Naive B cell (primary cell): ENCODE measurements at regions not wholly inside any gene's neighbourhood (a gene's known extent, or its start where the extent isn't known, plus 50 kb on each side); places are given as distances from the start of the nearest gene placed in this dataset.
"Not testable (repeated sequence)": the region's sequence is repeated elsewhere in the genome, so short reads cannot be mapped to it uniquely, and the experiment has no call there.

Source experiments
- ATAC-seq, 2 donors: fragments of 150-1000 bp; cut with Tn5 transposase; 2 replicates each; pipeline ENCODE4 v1.10.0; 2021; ENCODE audit warnings: low read depth in 2 of 2, mild to moderate bottlenecking in 2 of 2, moderate library complexity in 2 of 2
- DNase-seq: peaks from one replicate; pipeline ENCODE4 v3.0.0; 2022
- H3K27ac Mint-ChIP-seq, 6 donors: one replicate each; pipeline ENCODE4 v1.8.0; 2020 to 2022; ENCODE audit warnings: mild to moderate bottlenecking in 6 of 6, mixed read lengths in 6 of 6, moderate library complexity in 5 of 6, inconsistent platforms in 2 of 6
- H3K27me3 Mint-ChIP-seq, 3 donors: one replicate each; pipeline ENCODE4 v1.8.0; 2021 to 2022; ENCODE audit warnings: mixed read lengths in 3 of 3, mild to moderate bottlenecking in 1 of 3
- H3K36me3 Mint-ChIP-seq, 2 donors: one replicate each; pipeline ENCODE4 v1.8.0; 2020 to 2022; ENCODE audit warnings: mixed read lengths in 2 of 2, inconsistent platforms in 1 of 2, mild to moderate bottlenecking in 1 of 2
- H3K4me1 Mint-ChIP-seq, 3 donors: one replicate each; pipeline ENCODE4 v1.8.0; 2020 to 2022; ENCODE audit warnings: mixed read lengths in 3 of 3, inconsistent platforms in 1 of 3, mild to moderate bottlenecking in 1 of 3, moderate library complexity in 1 of 3
- H3K4me3 Mint-ChIP-seq, 8 donors: one replicate each; pipeline ENCODE4 v1.8.0; 2020 to 2022; ENCODE audit warnings: mild to moderate bottlenecking in 8 of 8, mixed read lengths in 8 of 8, moderate library complexity in 8 of 8, inconsistent platforms in 2 of 8
- H3K9me3 Mint-ChIP-seq, 7 donors: one replicate each; pipeline ENCODE4 v1.8.0; 2020 to 2022; ENCODE audit warnings: mixed read lengths in 7 of 7, mild to moderate bottlenecking in 5 of 7, inconsistent platforms in 2 of 7, moderate library complexity in 1 of 7

DNA sequence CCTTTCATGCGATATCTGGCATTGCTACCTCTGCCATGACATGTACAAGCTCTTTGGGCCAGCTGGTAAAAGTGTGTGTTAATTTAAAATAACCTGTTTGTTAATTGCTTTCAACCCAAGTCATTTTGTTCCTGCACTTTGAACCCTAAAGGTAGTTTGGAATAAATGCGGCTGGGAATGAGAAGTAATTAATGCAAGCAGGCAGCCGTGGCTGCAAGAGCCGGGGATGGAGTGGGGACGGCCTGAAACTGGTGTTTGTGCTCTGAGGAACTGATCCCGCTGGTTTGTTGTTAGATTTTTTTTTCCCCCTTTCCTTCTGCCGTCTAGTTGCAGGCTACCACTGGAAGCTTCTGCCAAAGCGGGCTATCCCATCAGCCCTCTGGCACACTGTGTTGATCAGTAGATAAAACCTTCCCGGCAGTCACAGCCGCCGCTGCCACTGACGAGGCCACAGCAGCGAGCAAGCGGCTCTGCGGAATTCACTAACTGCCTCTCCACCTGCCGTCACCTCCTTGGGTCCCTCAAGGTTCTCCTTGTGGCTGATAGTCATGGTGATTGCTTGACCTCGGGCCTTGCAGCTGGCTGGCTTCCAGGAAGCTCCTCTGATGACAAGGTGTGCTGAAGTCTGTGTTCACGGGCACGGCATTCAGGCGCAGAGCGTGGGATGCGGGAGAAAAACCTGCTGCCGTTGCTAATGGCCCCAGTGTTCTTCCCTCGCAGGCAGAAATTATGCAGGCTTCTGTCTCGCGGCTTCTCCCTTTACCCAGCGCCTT is 315.9 kb downstream of the TFAP2A start:
- Mint-ChIP-seq H3K36me3 (peaks cover 0 to 2% of the 10 kb centered on the region in 2 donors), H3K4me3 (no peak overlapping the region), H3K27me3 (peaks cover 0 to 4% (median 0%) of the 10 kb centered on the region in 3 donors), H3K4me1 (no peaks in the 10 kb centered on the region), H3K9me3 (peaks cover 3 to 15% (median 6%) of the 10 kb centered on the region in 7 donors), H3K27ac (no peak overlapping the region)
- no peak for DNase-seq
- no peak for ATAC-seq

DNA sequence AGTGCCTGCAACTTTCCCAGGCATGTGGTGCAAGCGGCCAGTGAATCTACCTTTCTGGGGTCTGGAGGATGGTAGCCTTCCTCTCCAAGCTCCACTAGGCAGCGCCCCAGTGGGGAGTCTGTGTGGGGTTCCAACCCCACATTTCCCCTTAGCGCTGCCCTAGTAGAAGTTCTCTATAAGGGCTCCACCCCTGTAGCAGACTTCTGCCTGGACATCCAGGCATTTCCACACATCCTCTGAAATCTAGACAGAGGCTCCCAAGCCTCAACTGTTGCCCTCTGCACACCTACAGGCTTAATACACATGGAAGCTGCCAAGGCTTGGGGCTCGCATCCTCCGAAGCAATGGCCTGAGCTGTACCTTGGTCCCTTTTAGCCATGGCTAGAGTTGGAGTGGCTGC is 321.6 kb downstream of the TFAP2A start:
- Mint-ChIP-seq H3K27ac (no peak overlapping the region), H3K9me3 (peaks cover 10 to 37% (median 19%) of the 10 kb centered on the region in 7 donors), H3K4me3 (no peak overlapping the region), H3K27me3 (peaks cover 0 to 4% (median 0%) of the 10 kb centered on the region in 3 donors), H3K36me3 (peaks cover 0 to 11% of the 10 kb centered on the region in 2 donors), H3K4me1 (no peaks in the 10 kb centered on the region)
- ATAC-seq (no peak), DNase-seq (no peak)

DNA sequence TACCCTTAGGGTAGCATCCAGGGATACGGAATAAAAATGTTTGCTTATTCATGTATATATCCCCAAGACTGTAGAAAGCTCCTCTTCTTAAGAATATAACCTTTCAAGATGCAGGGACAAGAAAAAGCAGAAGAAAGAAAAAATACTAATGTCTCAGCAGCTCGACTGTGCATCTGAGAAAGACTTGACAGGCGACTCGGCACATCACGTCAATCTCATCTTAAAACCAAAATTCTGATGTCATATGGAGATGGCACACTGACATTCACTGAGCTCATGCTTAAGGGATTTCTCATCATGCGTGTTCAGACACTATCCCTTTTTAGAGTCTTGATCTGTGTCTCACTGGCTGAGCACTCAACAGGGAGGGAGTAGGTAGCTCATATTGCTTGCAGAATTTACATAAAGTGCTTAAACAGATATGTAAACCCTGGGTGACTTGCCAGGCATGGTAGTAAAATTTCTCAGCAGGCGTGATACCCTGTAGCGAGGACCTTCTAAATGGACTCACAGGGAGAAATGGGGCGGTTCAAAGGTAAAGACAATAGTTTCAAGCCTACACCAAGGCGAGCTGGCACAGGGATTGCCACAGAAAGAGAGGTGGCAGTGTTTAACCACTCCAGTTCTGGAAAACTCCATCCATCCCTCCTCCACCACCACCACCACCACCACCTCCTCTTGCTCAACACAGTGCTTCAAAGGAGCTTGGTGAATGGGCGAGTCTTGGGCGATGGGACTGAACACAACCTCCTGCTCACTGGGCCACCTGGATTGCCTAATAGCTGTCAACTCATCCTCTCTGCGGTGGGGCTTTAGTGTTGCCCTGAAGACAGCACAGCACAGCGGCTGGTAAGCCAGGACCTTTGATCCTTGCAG is 330.5 kb downstream of the TFAP2A start:
- H3K4me1 Mint-ChIP-seq: no peaks in the 10 kb centered on the region
- peaks cover 0 to 4% (median 0%) of the 10 kb centered on the region in 7 donors for H3K9me3 Mint-ChIP-seq
- H3K27me3 Mint-ChIP-seq: no peaks in the 10 kb centered on the region
- no peak for DNase-seq
- no peaks in the 10 kb centered on the region for H3K36me3 Mint-ChIP-seq
- no peak for ATAC-seq
- no peak overlapping the region for H3K4me3 Mint-ChIP-seq
- H3K27ac Mint-ChIP-seq: no peak overlapping the region

DNA sequence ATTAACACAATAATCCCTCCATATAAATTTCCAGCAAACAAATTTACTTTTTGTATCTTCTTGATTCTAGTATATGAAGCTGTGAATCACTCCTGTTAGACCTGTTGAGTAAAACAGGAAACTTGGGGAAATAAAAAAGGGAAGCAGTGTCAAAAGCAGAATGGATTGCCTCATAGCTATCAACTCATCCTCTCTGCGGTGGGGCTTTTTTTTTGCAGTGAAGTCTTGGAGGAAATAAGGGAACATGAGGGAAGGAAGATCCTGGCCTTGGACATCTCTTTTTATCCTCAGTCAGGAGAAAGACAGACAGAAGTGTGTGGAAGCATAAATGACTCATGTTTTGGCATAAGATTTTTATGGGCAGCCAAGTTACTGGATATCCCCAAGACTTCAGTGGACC is 332.5 kb downstream of the TFAP2A start:
- Mint-ChIP-seq H3K4me1 (no peaks in the 10 kb centered on the region), H3K9me3 (peaks cover 0 to 4% (median 0%) of the 10 kb centered on the region in 7 donors), H3K27me3 (no peaks in the 10 kb centered on the region), H3K27ac (no peak overlapping the region), H3K36me3 (no peaks in the 10 kb centered on the region), H3K4me3 (no peak overlapping the region)
- DNase-seq: no peak
- no peak for ATAC-seq

DNA sequence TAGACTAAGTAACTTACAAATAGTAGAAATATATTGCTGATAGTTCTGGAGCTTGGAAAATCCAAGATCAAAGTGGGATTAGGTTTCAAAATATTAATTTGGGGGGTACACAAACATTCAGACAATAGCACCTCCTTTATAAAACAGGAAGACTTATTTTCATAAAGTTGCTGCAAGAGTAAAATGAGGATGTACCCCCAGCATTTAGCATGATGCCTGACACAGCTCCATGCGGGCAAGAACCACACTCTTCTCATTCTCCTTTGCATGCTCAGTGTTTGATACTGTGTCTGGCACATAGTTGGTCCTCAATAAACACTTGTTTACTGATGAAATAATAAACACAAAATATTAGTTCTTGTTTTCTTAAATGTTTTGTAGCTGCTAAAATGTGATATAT is 332.9 kb downstream of the TFAP2A start:
- no peak for ATAC-seq
- H3K4me3 Mint-ChIP-seq: no peak overlapping the region
- H3K27me3 Mint-ChIP-seq: no peaks in the 10 kb centered on the region
- no peak for DNase-seq
- no peaks in the 10 kb centered on the region for H3K36me3 Mint-ChIP-seq
- H3K27ac Mint-ChIP-seq: no peak overlapping the region
- H3K9me3 Mint-ChIP-seq: peaks cover 0 to 2% (median 0%) of the 10 kb centered on the region in 7 donors
- no peaks in the 10 kb centered on the region for H3K4me1 Mint-ChIP-seq

DNA sequence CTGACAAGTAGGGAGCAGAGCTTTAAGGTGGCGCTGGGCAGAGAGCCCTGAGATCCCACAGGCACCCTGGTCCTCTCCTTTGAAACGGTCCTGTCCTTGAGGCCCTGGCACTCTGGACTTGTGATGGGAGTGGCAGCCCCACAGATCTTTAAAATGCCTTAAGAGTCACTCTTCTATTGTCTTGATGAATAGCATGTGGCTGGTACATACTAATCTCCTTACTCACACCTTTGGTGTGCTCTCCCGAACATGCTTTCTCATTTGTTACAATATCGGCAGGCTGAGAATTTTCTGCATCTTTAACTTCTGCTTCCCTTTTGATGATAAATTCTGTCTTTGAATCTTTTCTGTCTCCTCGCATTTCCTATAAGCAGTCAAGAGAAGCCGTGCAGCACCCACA is 333.8 kb downstream of the TFAP2A start:
- H3K27ac Mint-ChIP-seq: no peak overlapping the region
- H3K4me3 Mint-ChIP-seq: no peak overlapping the region
- no peaks in the 10 kb centered on the region for H3K27me3 Mint-ChIP-seq
- H3K36me3 Mint-ChIP-seq: no peaks in the 10 kb centered on the region
- no peak for DNase-seq
- ATAC-seq: no peak
- H3K4me1 Mint-ChIP-seq: no peaks in the 10 kb centered on the region
- H3K9me3 Mint-ChIP-seq: peaks cover 0 to 2% (median 0%) of the 10 kb centered on the region in 7 donors

DNA sequence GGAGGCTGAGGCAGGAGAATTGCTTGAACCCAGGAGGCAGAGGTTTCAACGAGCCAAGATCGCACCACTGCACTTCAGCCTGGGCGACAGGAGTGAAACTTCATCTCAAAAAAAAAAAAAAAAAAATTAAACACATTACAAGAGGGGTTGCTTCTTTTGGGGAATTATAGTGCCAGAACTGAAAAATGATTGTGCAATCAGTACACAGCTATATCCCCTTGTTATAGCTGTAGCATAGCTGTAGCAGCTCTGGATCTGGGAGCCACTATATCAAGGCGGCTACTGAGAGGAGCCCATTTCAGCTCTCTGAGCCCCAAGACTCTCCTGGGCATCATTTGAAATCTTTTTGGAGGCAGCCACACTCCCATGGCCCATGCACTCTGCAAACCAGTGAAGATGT is 334.3 kb downstream of the TFAP2A start:
- no peak for ATAC-seq
- no peak for DNase-seq
- H3K4me3 Mint-ChIP-seq: no peak overlapping the region
- no peaks in the 10 kb centered on the region for H3K27me3 Mint-ChIP-seq
- no peaks in the 10 kb centered on the region for H3K4me1 Mint-ChIP-seq
- H3K9me3 Mint-ChIP-seq: peaks cover 0 to 2% (median 1%) of the 10 kb centered on the region in 7 donors
- H3K27ac Mint-ChIP-seq: no peak overlapping the region
- no peaks in the 10 kb centered on the region for H3K36me3 Mint-ChIP-seq

DNA sequence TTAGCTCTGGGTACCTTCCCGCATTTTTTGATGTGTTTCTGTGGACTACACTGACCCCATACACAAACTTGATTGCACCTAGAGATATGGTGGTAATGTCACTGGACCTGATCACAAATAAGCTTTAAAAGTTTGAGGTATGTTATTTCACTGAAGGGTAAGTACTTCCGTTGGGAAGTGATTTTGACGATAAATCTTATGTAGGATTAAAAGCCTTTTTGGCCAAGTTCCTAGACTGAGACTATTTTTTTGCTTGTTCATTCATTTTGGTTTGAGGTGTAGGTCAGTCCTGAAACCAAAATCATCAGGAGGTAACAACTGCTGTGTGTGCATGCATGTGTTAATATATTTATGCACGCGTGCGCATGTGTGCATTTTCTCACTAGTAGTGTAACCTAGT is 336.3 kb downstream of the TFAP2A start:
- Mint-ChIP-seq H3K36me3 (no peaks in the 10 kb centered on the region), H3K4me3 (no peak overlapping the region), H3K27me3 (no peaks in the 10 kb centered on the region), H3K27ac (no peak overlapping the region), H3K9me3 (peaks cover 0 to 4% (median 1%) of the 10 kb centered on the region in 7 donors), H3K4me1 (no peaks in the 10 kb centered on the region)
- DNase-seq: no peak
- no peak for ATAC-seq

DNA sequence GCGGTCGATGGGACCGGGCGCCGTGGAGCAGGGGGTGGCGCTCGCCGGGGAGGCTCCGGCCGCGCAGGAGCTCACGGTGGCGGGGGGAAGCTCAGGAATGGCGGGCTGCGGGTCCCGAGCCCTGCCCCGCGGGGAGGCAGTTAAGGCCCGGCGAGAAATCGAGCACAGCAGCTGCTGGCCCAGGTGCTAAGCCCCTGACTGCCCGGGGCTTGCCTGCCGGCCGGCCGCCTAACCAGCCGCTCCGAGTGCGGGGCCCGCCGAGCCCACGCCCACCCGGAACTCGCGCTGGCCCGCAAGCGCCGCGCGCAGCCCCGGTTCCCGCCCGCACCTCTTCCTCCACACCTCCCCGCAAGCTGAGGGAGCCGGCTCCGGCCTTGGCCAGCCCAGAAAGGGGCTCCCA is 340.1 kb downstream of the TFAP2A start:
- DNase-seq, H3K27ac Mint-ChIP-seq, H3K4me3 Mint-ChIP-seq, ATAC-seq, H3K27me3 Mint-ChIP-seq, H3K36me3 Mint-ChIP-seq, H3K9me3 Mint-ChIP-seq, H3K4me1 Mint-ChIP-seq: not testable (repeated sequence)

DNA sequence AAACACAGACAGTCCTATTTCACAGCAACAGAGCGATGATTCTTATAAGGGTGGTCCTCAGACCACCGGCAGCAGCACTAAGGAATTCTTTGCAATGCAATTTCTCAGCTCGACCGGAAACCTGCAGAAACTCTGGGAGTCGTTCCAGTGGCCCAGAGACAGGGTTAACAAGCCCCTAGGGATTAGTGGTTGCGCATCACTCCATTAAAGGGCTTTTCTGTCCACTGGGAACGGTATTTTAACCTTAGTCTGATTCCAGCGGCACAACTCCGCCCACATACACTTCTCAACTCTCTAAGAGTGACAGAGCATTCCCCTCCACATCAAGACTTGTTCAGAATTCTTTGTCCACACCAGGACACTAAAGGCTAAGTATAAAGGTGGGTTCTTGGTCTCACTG is 341.5 kb downstream of the TFAP2A start:
- Mint-ChIP-seq H3K36me3 (no peaks in the 10 kb centered on the region), H3K4me1 (no peaks in the 10 kb centered on the region), H3K9me3 (peaks cover 0 to 4% (median 1%) of the 10 kb centered on the region in 7 donors), H3K27me3 (no peaks in the 10 kb centered on the region), H3K4me3 (no peak overlapping the region), H3K27ac (no peak overlapping the region)
- ATAC-seq (no peak), DNase-seq (no peak)

DNA sequence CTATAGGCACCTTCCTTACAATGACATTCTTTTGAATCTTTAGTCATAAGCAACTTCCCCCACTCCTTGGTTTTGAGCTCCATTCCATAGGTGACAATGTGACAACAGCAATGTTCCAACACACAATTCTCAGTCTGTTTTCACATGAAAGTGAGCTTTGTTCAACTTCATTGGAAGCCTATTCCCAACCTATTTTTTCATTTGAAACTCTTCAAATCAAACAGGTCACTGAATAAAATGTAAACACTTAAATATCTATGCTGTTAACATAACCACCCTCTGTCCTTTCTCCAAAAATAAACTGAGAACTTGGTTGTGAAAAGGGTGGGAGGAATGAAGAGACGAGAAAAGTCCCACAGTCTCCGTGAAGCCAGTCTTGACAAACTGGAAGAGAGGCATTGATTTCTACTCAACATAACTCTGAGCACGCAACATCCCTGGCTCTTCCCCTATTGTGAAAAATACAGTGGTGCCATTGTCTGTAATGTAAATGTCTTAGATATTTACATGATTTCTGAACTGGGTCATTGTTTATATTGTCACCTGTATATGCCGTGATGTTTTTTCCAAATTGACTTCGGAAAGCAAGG is 343.1 kb downstream of the TFAP2A start:
- peaks cover 0 to 4% (median 1%) of the 10 kb centered on the region in 7 donors for H3K9me3 Mint-ChIP-seq
- DNase-seq (no peak), ATAC-seq (no peak)
- no peak overlapping the region for H3K27ac Mint-ChIP-seq
- H3K36me3 Mint-ChIP-seq: no peaks in the 10 kb centered on the region
- no peaks in the 10 kb centered on the region for H3K4me1 Mint-ChIP-seq
- H3K27me3 Mint-ChIP-seq: no peaks in the 10 kb centered on the region
- H3K4me3 Mint-ChIP-seq: no peak overlapping the region

DNA sequence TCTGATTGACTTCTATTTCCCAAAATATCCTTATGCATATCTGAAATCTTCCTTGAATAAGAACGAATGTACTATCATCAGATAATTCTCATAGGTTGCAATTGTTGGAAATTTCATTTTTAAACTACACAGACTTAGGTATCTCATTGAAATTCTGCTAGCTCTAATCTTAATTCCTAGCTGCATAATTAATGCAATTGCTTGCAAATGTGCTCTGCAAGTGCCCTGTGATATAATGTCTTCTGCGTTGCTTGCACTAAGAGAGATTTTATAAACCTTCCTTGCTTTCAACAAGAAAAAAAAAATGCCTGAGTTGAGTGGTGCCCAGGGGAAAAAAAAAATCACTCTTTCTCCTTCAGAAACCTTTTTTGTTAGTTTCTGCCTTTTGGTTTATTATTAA is 354.9 kb downstream of the TFAP2A start:
- DNase-seq (no peak), ATAC-seq (no peak)
- Mint-ChIP-seq H3K27me3 (peaks cover 0 to 10% (median 0%) of the 10 kb centered on the region in 3 donors), H3K36me3 (no peaks in the 10 kb centered on the region), H3K4me1 (no peaks in the 10 kb centered on the region), H3K4me3 (no peak overlapping the region), H3K9me3 (peaks cover 0 to 4% (median 2%) of the 10 kb centered on the region in 7 donors), H3K27ac (no peak overlapping the region)

DNA sequence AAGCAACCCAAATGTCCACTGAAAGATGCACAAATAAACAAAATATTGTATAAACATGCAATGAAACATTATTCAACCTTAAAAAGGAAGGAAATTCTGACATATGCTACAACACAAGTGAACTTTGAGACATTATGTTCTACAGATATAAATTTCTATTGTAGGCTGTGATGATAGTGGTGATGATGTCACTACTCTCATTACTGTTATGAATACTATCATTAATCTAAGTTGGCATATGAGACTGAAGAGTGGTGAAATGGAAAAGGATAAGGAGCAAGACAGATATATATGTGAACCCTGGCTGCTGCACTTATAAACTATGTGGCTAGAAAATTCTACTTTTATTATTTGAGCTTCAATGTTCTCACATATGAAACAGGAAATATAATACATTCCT is 360.2 kb downstream of the TFAP2A start:
- ATAC-seq (no peak), DNase-seq (no peak)
- no peaks in the 10 kb centered on the region for H3K27me3 Mint-ChIP-seq
- H3K36me3 Mint-ChIP-seq: peaks cover 6 to 12% of the 10 kb centered on the region in 2 donors
- H3K4me1 Mint-ChIP-seq: no peaks in the 10 kb centered on the region
- H3K4me3 Mint-ChIP-seq: no peak overlapping the region
- H3K27ac Mint-ChIP-seq: no peak overlapping the region
- peaks cover 12 to 49% (median 15%) of the 10 kb centered on the region in 7 donors for H3K9me3 Mint-ChIP-seq
